ENCODE measurements at regions not wholly inside any gene's neighbourhood (a gene's known extent, or its start where the extent isn't known, plus 50 kb on each side); places are given as distances from the start of the nearest gene placed in this dataset.

DNA sequence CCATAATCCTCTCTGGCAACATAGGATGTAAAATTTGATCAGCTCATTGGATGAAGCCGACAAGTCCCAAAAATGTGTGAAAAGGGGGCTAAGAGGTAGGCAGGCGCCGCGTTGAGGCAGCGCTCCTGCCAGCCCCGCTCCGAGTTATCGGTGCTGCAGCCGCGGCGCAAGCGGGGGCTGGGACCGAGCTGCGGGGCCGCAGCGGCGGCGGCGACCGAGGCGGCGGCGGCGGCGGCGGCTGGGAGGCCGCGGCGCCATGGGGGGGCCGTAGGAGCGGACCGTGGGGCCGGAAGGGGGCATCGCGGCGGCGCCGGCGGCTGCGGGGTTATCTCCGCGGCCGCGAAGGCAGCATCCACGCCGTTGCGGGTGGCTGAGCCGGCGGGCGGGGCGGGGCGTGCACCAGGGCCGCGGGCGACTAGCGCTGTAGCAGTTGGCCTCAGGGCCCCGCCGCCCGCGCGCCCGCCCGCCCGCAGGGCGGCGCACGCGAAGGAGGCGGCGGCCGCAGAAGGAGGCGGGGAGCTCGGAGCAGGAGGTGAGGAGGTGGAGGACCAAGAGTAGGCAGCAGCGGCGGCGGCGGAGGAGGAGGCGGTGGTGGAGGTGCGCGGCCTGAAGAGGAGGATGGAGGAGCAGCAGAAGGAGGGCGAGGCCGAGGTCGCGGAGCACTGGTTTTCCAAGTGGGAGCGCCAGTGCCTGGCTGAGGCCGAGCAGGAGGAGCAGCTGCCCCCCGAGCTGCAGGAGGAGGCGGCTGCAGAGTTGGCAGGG lies 126.0 kb upstream of the CXorf66 start:
- 1% methylated on average over 86 of the region's 88 CpGs; no CpG with 5 or more reads in 1 of the 2 experiments for WGBS, 2 experiments (ENCODE audit: insufficient coverage in 1 of 2, insufficient read length in 1 of 2)
- Histone ChIP-seq H3K9ac (ENCODE audit: extremely low read depth, low read length, poor library complexity, severe bottlenecking) (no peak overlapping the region), H3K27me3 (ENCODE audit: control insufficient read depth, insufficient read depth, low read length, poor library complexity, severe bottlenecking) (peaks cover 4% of the 10 kb centered on the region), H3K27ac (ENCODE audit: low read depth, low read length) (no peak overlapping the region), H3K9me3 (ENCODE audit: control insufficient read depth, low read length) (no peaks in the 10 kb centered on the region), H3K4me1 (ENCODE audit: control insufficient read depth, insufficient read depth, low read length) (no peaks in the 10 kb centered on the region), H3K36me3 (ENCODE audit: control insufficient read depth, insufficient read depth, low read length) (no peaks in the 10 kb centered on the region), H3K4me3 (ENCODE audit: low read length) (peak overlapping the region; percentile 72)
- Mint-ChIP-seq H3K4me1 (peaks cover 33% of the 10 kb centered on the region), H3K36me3 (ENCODE audit: low read depth) (no peaks in the 10 kb centered on the region), H3K9me3 (no peaks in the 10 kb centered on the region), H3K4me3 (peak overlapping the region; percentile 67), H3K27me3 (ENCODE audit: insufficient read depth) (peaks cover 38% of the 10 kb centered on the region), H3K27ac (no peak overlapping the region)
- TF ChIP-seq, protein P1, sequence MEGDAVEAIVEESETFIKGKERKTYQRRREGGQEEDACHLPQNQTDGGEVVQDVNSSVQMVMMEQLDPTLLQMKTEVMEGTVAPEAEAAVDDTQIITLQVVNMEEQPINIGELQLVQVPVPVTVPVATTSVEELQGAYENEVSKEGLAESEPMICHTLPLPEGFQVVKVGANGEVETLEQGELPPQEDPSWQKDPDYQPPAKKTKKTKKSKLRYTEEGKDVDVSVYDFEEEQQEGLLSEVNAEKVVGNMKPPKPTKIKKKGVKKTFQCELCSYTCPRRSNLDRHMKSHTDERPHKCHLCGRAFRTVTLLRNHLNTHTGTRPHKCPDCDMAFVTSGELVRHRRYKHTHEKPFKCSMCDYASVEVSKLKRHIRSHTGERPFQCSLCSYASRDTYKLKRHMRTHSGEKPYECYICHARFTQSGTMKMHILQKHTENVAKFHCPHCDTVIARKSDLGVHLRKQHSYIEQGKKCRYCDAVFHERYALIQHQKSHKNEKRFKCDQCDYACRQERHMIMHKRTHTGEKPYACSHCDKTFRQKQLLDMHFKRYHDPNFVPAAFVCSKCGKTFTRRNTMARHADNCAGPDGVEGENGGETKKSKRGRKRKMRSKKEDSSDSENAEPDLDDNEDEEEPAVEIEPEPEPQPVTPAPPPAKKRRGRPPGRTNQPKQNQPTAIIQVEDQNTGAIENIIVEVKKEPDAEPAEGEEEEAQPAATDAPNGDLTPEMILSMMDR (conservative IDR thresholded peaks at IDR 0.05), result peak; percentile 51
- DNase-seq, result peak; percentile 81

DNA sequence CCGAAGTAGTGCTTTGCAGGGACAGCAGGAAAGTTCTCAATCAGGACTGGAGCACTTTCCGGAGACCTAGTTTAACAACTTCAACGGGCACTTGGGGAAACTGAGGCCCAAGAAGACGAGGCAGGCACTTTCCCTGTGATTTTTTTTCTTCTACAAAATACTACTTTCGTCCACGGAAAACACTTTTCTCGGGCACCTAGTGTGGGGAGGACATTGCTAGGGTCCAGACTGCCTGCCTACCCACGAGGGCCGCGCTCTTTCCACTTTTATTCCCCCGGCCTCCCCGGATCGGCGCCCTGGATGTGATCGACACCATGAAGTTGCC lies 125.4 kb upstream of the CXorf66 start:
- H3K36me3 Mint-ChIP-seq (ENCODE audit: low read depth), result no peaks in the 10 kb centered on the region
- H3K4me1 Mint-ChIP-seq, result peaks cover 27% of the 10 kb centered on the region
- Histone ChIP-seq H3K27ac (ENCODE audit: low read depth, low read length) (no peak overlapping the region), H3K4me1 (ENCODE audit: control insufficient read depth, insufficient read depth, low read length) (no peaks in the 10 kb centered on the region), H3K9ac (ENCODE audit: extremely low read depth, low read length, poor library complexity, severe bottlenecking) (no peak overlapping the region), H3K4me3 (ENCODE audit: low read length) (peak overlapping the region; percentile 72), H3K9me3 (ENCODE audit: control insufficient read depth, low read length) (no peaks in the 10 kb centered on the region), H3K27me3 (ENCODE audit: control insufficient read depth, insufficient read depth, low read length, poor library complexity, severe bottlenecking) (peaks cover 4% of the 10 kb centered on the region), H3K36me3 (ENCODE audit: control insufficient read depth, insufficient read depth, low read length) (no peaks in the 10 kb centered on the region)
- no peaks in the 10 kb centered on the region for H3K9me3 Mint-ChIP-seq
- TF ChIP-seq, protein P1 (conservative IDR thresholded peaks at IDR 0.05), result no peak
- H3K27ac Mint-ChIP-seq, result no peak overlapping the region
- H3K4me3 Mint-ChIP-seq, result peak overlapping the region; percentile 67
- 17 to 33% methylated on average over 1 to 14 of the region's 15 CpGs for WGBS, 2 experiments (ENCODE audit: insufficient coverage in 1 of 2, insufficient read length in 1 of 2)
- peaks cover 35% of the 10 kb centered on the region for H3K27me3 Mint-ChIP-seq (ENCODE audit: insufficient read depth)
- no peak for DNase-seq

DNA sequence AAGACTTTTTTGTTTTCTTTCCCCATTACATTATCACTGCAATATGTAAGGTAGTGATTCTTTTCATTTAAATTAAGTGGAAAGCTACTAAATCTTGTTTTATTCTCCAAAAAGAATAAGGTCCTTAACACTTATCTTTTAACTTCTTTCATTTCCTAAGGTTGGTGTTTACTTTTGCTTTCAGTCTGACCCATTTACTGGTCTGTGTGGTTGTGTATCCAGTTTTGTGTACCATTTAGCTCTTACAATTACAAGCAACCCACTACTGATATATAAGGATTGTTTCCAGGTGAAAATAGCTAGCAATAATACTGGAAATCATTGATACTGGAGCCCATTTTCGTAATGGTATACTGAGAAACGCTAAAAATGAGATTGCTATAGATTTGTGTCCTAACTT lies 123.1 kb upstream of the CXorf66 start:
- H3K36me3 Mint-ChIP-seq (ENCODE audit: low read depth), result no peaks in the 10 kb centered on the region
- H3K4me3 ChIP-seq (ENCODE audit: low read length), result no peak overlapping the region
- peaks cover 29% of the 10 kb centered on the region for H3K27me3 Mint-ChIP-seq (ENCODE audit: insufficient read depth)
- 95% methylated on average over 2 of the region's 2 CpGs; no CpG with 5 or more reads in 1 of the 2 experiments for WGBS, 2 experiments (ENCODE audit: insufficient coverage in 1 of 2, insufficient read length in 1 of 2)
- no peaks in the 10 kb centered on the region for H3K4me1 ChIP-seq (ENCODE audit: control insufficient read depth, insufficient read depth, low read length)
- no peaks in the 10 kb centered on the region for H3K9me3 ChIP-seq (ENCODE audit: control insufficient read depth, low read length)
- DNase-seq, result no peak
- H3K9ac ChIP-seq (ENCODE audit: extremely low read depth, low read length, poor library complexity, severe bottlenecking), result no peak overlapping the region
- no peak overlapping the region for H3K27ac ChIP-seq (ENCODE audit: low read depth, low read length)
- peaks cover 25% of the 10 kb centered on the region for H3K4me1 Mint-ChIP-seq
- no peaks in the 10 kb centered on the region for H3K36me3 ChIP-seq (ENCODE audit: control insufficient read depth, insufficient read depth, low read length)
- H3K9me3 Mint-ChIP-seq, result no peaks in the 10 kb centered on the region
- TF ChIP-seq, protein P1 (conservative IDR thresholded peaks at IDR 0.05), result no peak
- H3K27me3 ChIP-seq (ENCODE audit: control insufficient read depth, insufficient read depth, low read length, poor library complexity, severe bottlenecking), result peaks cover 4% of the 10 kb centered on the region
- H3K27ac Mint-ChIP-seq, result no peak overlapping the region
- no peak overlapping the region for H3K4me3 Mint-ChIP-seq

All from endodermal cell (in vitro differentiated cells).